ENCODE measurements at regions not wholly inside any gene's neighbourhood (a gene's known extent, or its start where the extent isn't known, plus 50 kb on each side); places are given as distances from the start of the nearest gene placed in this dataset.

DNA sequence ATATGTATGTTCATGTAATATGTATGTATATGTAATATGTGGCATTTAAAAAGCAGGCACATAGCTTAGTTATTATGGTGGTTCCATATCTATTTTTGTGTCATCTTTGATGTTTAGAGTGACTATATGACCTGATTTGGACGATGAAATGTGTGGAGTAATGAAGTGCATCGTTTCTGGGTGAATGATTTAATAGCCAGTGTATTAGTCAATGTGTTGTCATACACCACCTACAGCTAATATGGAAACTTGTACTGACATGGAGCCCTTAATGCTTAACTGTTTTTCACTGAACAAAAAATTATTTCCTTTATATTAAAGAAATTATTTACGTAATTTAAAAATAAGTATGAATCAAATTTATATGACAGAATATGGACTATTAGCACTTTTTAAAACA is 292.3 kb upstream of the FSTL5 start:
- no peak for DNase-seq

DNA sequence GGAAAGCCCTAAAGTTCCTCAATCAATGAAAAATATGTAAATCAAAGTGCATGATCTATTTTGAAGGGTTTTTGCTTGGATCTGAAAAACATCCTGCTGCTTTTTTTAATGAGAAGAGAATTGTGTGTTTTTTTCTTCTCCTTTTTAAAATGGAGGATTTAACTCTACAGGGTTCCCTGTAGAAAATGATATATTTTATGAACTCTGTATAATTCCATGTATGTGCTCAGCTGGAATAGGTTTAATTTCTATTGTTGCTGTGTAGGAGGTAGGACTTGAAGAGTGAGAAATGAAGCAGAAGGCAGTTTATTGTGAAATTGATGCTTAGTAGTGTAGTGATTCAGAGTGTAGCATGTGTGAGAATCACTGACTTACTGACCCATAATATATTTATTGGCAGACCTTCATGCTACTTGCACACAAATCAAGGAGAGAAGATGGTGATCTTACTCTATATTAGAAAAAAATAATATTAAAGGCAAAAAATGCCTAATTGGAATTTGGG is 286.8 kb upstream of the FSTL5 start:
- no peak for DNase-seq

DNA sequence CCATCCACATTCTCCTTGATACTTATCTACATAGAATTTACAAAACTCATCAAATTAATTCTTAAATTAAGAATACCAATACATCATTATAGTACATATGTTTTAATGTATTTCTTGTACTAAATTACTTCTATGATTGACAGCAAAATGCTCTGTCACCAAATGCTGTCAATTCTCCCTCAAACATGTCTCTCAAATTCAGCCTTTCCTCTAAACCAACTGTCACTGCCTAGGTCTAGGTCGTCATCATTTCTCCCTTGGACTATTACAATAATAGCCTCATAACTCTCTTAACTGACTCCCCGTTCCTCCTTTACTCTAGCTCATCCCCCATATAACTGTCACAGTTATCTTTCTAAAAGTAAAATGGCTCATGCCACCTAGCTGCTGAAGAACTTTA is 279.7 kb upstream of the FSTL5 start:
- DNase-seq, result no peak

DNA sequence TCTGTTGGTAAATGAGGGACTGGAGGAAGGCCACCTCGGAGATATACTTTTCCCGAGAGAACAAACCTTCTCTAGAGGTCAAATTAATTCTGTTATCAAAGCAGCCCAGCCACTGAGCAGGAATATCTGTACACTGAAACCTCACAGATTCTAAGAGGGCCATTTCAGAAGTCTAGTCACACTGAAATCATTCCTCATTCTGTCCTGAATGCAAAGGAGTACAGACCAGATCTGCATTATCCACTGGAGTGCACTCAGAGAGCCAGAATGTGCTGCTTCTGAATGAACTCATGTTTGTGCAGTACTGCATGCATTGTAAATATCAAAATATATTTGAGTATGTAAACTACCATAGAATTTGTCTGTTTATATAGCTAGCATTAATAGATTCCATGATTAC is 278.3 kb upstream of the FSTL5 start:
- DNase-seq, result no peak

DNA sequence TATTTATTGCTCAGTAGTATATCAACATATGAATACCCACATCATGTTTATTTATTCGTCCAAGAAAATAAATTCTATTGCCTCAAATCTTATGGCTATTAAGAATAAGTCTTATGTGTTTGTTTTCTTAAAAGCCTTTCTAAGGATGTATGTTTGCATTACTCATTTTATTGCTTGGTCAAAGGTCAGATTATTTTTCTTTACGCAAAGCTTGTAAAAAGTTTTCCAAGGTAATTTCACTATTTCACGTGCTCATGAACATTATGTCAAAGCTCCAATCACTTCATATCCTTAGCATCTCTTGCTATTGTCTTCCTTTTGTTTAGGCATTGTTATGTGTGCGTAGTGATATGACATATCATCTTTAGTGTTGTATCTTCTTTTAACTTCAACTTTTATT is 258.5 kb upstream of the FSTL5 start:
- no peak for DNase-seq

DNA sequence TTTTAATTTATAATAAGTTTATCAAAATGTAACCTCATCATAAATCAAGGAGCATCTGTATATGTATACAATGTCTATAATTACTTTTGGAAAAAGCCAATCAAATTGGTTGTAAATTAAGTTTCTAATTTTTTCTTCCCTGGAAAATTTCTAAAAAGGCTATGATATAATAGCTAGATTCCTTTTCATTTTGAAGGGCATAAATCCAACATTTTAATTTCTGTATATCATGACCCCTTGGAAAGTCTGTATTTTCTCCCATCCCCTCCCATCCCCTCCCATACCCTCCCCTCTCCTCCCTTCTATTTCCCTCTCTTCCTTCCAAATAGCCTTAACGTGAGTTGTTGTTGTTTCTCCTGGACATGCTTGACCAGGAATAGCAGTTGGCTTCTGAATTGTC is 247.1 kb upstream of the FSTL5 start:
- DNase-seq, result no peak

DNA sequence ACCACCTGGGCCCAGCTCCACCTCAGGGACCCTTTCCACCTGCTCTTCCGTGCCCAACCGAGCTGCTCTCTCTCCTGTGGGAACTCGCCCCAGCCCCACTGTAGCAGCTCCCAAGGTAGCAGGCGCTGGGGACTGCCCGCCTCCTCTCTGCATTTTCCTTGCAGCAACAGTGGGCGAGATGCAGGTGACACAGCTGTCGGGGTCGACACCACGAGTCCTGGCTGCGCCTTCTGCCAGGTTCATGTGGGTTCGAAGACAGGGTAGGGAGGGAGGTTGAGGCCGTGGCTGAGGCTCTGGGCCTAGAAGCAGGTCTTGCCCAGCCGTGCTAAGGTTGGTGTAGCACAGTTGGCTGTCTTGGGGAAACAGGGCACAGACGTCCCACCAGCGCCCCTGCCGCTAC is 245.2 kb upstream of the FSTL5 start:
- no peak for DNase-seq

DNA sequence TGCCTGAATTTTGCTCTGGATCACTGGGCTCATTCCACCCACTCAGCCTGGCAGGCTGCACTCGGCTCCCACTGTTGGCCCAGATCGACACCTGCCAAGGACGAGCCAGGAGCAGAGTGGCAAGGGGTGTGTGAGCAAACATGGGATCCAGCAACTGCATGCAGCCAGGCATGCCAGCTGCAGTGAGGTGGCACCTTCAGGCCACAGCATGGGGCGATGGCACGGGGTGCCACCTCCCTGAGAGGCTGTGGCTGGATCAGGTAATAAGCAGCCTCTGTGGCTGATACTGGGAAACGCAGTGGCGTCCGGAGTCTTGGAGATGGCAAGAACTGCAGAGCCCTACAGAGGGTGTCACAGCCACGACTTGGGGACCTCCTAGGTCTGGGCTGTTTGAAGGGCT is 244.5 kb upstream of the FSTL5 start:
- DNase-seq, result no peak

DNA sequence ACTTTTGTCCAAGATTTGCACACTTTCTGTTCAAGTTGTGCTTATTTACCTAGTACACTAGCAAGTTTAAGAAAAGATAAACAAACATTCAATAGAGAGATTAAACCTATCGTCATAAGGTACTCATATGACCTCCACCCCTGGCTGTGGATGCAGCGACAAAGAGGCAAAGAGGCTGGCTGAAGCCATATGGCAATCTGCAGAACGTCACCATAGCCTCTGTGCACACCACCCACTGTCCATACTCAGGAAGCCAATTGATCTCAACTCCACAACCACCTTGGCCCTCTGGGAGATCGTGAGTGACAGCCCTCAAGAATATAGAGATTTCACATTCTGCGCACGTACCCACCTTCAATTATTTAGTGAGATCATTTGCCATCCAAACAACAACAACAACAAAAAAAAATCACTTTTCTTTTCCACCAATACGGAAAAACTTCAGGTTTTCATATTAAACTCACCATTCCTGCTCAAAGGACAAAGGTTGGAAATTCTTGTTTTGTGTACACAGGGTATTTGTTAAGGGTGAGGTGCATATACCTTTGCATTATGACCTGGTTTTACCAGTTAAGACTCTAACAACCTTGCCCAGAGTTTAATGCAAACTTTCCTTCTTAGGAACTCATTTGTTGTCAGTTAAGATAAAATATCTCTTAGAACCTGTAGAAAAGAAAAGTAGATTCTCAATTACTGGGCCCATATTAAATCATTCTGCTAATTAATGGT is 243.0 kb upstream of the FSTL5 start:
- DNase-seq, result no peak

DNA sequence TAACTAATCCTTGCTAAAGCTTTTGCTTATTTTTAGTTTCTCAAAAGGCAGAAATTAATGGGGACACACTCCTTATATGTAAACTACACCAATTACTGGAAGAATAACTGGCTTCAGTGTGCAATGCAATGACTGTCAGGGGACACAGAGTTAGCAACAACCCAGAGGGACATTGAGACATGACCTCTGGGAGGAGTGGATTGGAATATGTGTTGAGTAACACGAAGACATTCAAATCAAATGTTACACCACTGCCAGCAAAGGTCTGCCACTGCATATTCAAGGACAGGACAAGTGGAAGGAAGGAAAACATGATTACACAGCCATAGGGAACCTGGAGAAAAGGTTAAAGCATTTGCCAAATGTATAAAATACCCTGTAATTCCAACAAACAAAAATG is 240.1 kb upstream of the FSTL5 start:
- no peak for DNase-seq

DNA sequence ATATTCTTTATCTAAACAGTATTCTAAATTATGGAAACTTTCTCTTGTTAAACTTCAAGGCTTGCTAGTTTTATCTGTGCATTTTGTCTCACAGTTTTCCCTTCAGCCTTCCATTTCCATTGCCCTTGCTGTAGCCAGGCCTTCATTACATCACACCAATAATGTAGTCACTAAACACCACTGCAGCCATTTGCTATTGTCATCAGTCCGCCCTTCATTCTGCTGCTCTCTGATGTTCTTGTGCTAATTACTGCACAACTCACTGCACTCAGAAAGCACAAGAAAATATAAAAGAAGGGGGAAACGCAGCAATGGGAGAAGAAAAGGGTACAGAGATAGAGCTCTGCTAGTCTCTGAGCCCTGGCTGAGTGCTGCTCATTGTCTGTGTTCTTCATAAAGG is 239.6 kb upstream of the FSTL5 start:
- DNase-seq, result no peak

DNA sequence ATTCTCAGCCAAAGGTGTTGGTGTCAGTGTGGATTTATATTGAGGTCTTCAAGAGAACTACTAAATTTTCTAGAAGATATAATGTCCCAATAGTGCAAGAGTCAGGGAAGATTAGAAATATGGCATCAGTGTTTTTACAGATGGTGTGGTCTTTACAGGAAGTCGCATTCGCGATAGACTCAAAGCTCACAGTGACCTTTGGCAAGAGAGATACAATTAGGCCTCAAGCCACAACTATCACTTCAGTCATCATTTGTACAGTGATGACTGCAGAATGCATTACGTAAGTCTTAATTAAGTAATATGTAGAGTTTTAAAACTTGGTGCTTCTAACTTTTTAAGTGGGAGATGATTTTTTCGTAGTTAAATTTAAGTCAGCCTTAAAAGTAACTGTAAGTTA is 237.2 kb upstream of the FSTL5 start:
- DNase-seq, result no peak

DNA sequence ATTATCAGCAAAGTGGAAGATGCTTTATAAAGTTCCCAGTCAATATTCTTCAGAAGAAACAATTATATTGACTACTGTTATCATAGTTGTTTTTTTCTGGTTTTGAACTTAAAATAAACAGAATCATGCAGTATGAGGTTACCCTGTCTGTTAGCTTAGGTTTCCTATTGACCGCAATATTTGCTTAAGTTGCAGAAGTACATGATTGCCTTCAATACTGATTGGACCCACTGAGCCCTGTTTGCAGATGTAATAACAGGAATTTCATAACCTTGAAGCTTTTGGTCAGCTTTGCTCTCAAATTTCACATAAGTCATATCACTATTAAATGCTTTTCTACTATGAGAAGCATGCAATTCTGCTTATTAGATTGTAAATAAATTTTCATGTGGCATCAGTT is 229.1 kb upstream of the FSTL5 start:
- DNase-seq, result no peak

DNA sequence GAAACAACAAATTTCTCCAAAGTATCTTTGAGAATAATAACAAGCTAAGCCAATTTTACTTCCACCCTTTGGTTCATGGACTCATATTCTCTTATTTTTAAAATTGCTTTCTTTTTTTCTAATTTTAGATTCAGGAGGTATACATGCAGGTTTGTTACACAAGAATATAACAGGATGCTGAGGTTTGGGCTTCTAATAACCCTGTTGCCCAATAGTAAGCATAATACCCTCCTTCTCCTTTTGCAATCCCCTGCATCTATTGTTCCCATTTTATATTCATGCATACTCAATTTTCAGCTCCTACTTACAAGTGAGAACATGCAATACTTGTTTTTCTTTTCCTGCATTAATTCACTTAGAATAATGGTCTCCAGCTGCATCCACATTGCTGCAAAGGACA is 202.3 kb upstream of the FSTL5 start:
- DNase-seq, result no peak

DNA sequence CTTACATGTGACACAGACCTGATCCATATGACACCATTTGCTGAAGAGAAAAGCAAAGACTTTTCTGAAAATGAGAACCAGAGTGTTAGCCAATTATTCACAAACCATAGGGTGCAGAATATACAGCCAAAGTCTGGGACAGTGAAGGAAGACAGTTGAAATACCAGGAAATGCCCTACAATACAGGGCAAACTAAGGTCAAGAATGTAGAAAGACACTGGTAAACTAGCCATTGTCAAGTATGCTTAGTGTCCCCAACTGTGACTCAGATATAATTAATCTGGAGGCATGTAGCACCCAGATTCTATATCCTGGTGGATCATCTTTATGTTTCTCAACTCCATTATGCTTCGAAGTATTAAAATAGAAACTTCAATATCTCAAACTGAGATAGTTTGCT is 200.9 kb upstream of the FSTL5 start:
- DNase-seq, result no peak

DNA sequence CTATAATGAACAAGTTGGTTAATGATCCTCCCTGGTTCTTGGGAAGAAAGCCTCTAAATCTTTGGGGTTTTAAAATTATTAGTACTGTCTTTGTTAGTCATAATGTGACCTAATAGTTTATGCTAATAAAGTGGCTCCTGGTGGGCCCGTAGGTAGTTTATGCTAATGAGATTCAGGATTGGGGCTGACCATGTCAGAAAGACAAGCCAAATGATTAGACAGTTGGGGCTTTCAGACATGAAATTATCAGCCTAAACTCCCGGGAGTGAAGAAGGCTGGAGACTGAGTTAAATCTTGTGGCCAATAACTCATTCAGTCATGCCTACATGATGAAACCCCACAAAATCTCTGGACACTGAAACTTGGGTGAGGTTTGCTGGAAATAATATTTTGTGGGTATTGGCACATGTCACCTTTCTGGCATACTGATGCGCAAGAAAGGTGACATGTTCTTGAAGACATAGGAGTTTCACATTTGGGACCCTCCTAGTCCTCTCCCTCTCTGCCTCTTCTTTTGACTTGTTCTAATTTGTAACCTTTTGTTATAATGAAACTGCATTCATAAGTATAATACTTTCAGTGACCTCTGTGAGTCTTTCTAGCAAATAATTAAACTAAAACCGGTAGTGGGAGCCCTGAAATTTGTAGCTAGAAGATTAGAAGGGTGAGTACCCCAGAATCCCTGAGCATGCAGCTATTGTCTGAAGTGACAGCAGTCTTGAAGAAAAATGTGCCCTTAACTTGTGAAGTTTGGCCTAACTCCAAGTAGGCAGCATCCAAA is 196.8 kb upstream of the FSTL5 start:
- no peak for DNase-seq

DNA sequence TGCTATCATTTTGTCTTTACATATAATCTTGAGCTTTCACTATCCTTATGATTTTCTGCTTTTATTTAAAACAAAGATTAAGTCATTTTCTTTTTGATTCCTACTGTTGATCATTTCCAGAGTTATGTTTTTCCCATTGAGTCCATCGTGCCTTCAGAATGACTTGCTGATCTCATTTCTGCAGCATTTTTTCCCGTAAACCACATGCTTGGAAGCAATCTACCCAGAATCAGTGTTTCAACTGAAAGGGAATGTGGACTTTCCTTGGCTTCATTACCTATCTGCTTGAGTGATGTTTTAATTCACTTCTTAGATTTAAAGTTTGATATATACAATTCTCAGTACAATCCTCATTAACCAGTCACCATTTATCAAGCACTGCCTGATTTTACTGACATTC is 192.4 kb upstream of the FSTL5 start:
- DNase-seq, result no peak

DNA sequence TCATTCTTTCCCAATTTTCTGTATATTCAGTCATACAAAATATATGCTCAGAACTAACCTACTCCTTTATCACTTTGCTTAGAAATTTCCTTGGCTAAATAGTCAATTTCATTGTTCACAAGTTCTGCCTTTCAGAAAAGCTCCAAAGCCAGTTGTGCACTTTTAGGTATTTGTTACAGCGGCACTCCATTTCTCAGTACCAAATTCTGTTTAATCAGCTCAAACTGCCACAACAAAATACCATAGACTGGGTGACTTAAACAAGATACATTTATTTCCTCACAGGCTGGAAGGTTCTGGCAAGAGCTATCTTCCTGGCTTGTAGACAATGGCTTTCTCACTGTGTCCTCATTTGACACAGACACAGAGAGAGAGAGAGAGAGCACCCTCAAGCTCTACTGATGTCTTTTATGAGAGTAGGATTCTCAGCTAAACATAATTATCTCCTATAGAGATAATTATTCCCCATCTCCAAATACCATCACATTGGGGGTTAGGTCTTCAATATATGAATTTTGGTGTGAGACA is 188.8 kb upstream of the FSTL5 start:
- no peak for DNase-seq

DNA sequence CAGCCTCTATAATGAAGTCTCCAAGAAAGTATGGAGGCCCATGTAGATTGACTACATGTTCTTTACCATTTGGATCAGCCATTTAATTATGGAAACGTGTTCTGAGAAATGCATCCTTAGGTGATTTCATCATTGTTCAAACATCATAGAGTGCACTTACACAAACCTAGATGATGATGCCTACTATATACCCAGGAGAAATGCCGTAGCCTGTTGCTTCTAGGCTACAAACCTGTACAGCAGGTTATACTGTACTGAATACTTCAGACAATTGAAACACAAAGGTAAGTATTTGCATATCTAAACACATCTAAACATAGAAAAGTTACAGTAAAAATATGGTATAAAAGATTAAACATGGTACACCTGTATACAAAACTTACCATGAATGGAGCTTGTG is 186.5 kb upstream of the FSTL5 start:
- no peak for DNase-seq

DNA sequence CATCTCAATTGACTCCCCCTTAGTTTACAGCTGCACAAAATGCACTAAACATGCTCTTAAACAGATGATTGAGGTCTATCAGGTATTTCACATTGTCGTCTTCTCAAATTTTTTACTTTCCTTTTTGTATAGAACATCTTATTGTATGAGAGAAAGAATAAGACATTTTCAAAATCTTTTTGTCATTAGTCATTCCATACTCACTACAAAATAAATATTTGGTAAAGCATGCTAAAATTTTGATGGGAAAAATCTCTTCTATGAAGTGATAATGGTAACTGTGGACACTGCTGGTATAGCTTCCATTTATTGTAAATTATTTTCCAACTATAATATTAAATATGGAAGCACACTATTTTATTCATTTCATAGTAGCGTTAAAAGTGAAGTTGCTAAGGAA is 185.6 kb upstream of the FSTL5 start:
- no peak for DNase-seq

DNA sequence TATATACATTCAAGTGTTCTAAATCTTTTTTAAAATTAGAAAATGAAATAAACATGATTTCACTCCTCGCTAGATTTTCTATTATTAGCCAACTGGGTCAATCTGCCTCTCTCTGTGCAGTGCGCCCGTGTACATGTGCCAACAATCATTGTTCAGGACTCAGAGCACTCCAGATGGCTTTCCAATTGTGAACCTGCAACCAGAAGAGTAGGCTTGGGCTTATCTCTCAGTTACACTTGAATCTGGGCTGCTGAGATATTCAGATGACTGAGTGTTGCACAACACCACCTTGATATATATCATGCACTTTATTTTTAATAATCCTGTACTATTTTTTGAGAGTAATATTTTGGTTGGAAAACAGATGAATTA is 184.0 kb upstream of the FSTL5 start:
- DNase-seq, result no peak

DNA sequence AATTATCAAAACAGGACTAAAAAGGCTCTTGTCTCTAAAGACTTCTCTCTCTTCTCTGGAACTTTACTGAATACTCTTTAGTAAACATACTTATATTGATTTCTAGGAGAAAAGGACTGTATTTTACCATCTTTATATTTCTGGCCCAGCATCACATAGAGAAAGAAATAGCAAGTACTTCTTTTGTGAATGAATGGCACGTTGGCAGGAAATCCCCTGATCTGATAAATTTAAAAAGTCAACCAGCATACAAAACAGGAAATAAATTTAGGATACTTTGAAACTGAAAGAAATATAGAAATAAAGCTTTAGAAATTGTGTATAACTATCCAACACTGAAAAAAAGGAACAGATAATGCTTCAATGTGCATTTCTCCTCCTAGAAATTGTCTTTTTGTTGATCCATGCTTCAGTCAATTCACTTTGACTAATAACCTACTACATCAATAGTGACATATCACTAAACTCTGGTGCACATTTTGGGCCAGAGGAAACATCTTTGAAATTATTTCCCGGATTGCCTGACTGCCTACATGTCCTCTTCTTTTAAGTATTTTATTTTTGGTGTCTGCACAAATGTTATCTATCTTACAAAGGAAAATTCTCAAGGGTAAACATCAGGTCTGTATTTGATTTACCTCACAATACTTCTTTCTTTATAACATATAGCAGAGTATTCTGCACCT is 183.5 kb upstream of the FSTL5 start:
- DNase-seq, result no peak

DNA sequence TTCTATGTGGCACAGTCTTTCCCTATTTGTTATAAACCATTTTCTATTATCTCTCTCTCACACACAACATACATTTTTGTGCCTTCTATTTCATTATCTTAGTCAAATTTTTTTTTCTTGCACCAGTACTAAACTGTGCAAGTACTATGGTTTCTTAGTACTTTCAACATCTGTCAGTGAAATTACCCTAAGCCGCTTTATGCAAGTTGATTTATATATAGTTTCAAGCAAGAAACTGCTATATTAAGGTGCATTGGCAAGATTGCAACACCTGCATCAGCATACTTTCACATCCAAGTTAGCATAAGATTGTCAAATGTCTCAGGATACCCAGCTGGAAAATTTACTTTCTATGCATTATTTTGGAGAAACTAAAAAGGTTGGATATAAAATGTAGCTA is 180.2 kb upstream of the FSTL5 start:
- DNase-seq, result no peak

DNA sequence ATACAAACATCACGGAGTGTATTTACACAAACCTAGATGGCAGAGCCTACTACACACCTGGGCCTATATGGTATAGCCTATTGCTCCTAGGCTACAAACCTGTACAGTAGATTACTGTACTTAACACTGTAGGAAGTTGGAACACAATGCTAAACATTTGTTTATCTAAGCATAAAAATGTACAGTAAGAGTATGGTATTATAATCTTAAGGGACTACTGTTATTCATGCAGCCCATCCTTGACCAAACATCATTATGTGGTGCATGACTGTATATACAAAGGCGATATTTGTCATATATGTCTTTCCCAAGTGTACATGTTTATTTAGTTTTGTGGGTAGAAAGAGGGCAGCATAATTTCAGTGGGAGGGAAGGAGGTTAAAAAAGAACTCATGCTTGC is 177.7 kb upstream of the FSTL5 start:
- DNase-seq, result no peak
